ENCODE measurements at regions not wholly inside any gene's neighbourhood (a gene's known extent, or its start where the extent isn't known, plus 50 kb on each side); places are given as distances from the start of the nearest gene placed in this dataset.

GRCh38 chr21:26635681-26636080 lies 62.6 kb upstream of the CYYR1 start:
- Histone ChIP-seq H4K20me1 (ENCODE audit: control insufficient read depth, extremely low read depth, insufficient read depth, low read length) (no peaks in the 10 kb centered on the region), H3K9ac (ENCODE audit: control insufficient read depth, extremely low read depth, insufficient read depth, low read length) (no peak overlapping the region), H3K4me3 (ENCODE audit: control insufficient read depth in 2 of 3, extremely low read depth in 1 of 3, insufficient read depth in 2 of 3, low read depth in 1 of 3, low read length in 3 of 3) (no peak overlapping the region), H3K4me1 (ENCODE audit: control insufficient read depth, extremely low read depth, insufficient read depth, low read length) (no peaks in the 10 kb centered on the region), H2AFZ (ENCODE audit: control insufficient read depth, low read length) (no peak overlapping the region), H3K27me3 (ENCODE audit: control insufficient read depth, extremely low read depth, insufficient read depth, low read length) (no peaks in the 10 kb centered on the region), H3K4me2 (ENCODE audit: control insufficient read depth, extremely low read depth, insufficient read depth, low read depth, low read length) (no peak overlapping the region), H3K9me1 (ENCODE audit: control insufficient read depth, extremely low read depth, insufficient read depth, low read length) (no peaks in the 10 kb centered on the region), H3K79me2 (ENCODE audit: control insufficient read depth, insufficient read depth, low read length) (no peaks in the 10 kb centered on the region), H3K27ac (ENCODE audit: control insufficient read depth, insufficient read depth, low read length) (no peak overlapping the region), H3K36me3 (ENCODE audit: control insufficient read depth in 2 of 2, extremely low read depth in 1 of 2, insufficient read depth in 2 of 2, low read length in 2 of 2) (no peaks in the 10 kb centered on the region), H3K9me3 (ENCODE audit: control insufficient read depth, low read depth, low read length) (no peaks in the 10 kb centered on the region)
- dilution Hi-C loops (cut with MboI; ENCODE audit: extremely low pct_ligation_motif_present, low sequenced_read_pairs), result no loop called here
- FAIRE-seq (no peak), DNase-seq (ENCODE audit: low read depth, low spot score) (no peak)
- TF ChIP-seq EZH2 (IDR thresholded peaks at IDR 0.05; ENCODE audit: low read length) (no peak), CTCF (optimal IDR thresholded peaks at IDR 0.05 in 1 of 3, IDR thresholded peaks at IDR 0.05 in 1 of 3, conservative IDR thresholded peaks at IDR 0.05 in 1 of 3; ENCODE audit: extremely low read depth in 1 of 3, insufficient read depth in 2 of 3, low read length in 3 of 3) (no peak)

DNA sequence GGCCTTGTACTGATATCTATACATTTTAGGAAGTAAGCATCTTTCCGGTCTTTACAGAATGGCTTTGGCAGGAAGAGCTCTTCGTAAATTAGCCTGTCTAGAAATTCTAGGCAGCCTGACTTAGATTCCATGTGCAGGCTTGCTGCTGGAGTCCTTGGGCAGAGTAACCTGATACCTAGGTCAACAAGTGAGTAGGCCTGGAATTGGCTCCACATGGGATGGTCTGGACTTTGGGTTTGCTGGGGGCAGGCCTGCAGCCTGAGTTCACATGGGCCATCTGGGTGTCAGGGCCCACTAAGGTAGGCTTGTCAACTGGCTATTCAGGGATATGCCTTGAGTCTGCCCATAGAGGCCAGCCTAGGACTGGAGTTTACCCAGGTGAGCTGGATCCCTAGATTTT lies 59.6 kb upstream of the CYYR1 start:
- FAIRE-seq (no peak), DNase-seq (ENCODE audit: low read depth, low spot score) (no peak)
- Histone ChIP-seq H2AFZ (ENCODE audit: control insufficient read depth, low read length) (no peak overlapping the region), H3K36me3 (ENCODE audit: control insufficient read depth in 2 of 2, extremely low read depth in 1 of 2, insufficient read depth in 2 of 2, low read length in 2 of 2) (no peaks in the 10 kb centered on the region), H3K27me3 (ENCODE audit: control insufficient read depth, extremely low read depth, insufficient read depth, low read length) (no peaks in the 10 kb centered on the region), H3K4me1 (ENCODE audit: control insufficient read depth, extremely low read depth, insufficient read depth, low read length) (no peaks in the 10 kb centered on the region), H3K27ac (ENCODE audit: control insufficient read depth, insufficient read depth, low read length) (no peak overlapping the region), H3K9ac (ENCODE audit: control insufficient read depth, extremely low read depth, insufficient read depth, low read length) (no peak overlapping the region), H4K20me1 (ENCODE audit: control insufficient read depth, extremely low read depth, insufficient read depth, low read length) (no peaks in the 10 kb centered on the region), H3K4me3 (ENCODE audit: control insufficient read depth in 2 of 3, extremely low read depth in 1 of 3, insufficient read depth in 2 of 3, low read depth in 1 of 3, low read length in 3 of 3) (no peak overlapping the region), H3K79me2 (ENCODE audit: control insufficient read depth, insufficient read depth, low read length) (no peaks in the 10 kb centered on the region), H3K9me3 (ENCODE audit: control insufficient read depth, low read depth, low read length) (no peaks in the 10 kb centered on the region), H3K4me2 (ENCODE audit: control insufficient read depth, extremely low read depth, insufficient read depth, low read depth, low read length) (no peak overlapping the region), H3K9me1 (ENCODE audit: control insufficient read depth, extremely low read depth, insufficient read depth, low read length) (no peaks in the 10 kb centered on the region)
- TF ChIP-seq EZH2 (IDR thresholded peaks at IDR 0.05; ENCODE audit: low read length) (no peak), CTCF (optimal IDR thresholded peaks at IDR 0.05 in 1 of 3, IDR thresholded peaks at IDR 0.05 in 1 of 3, conservative IDR thresholded peaks at IDR 0.05 in 1 of 3; ENCODE audit: extremely low read depth in 1 of 3, insufficient read depth in 2 of 3, low read length in 3 of 3) (no peak)
- dilution Hi-C loops (cut with MboI; ENCODE audit: extremely low pct_ligation_motif_present, low sequenced_read_pairs), result no loop called here
